NB4 (cell line): ENCODE measurements at regions not wholly inside any gene's neighbourhood (a gene's known extent, or its start where the extent isn't known, plus 50 kb on each side); places are given as distances from the start of the nearest gene placed in this dataset.

Experiments
- DNase-seq: peaks from one replicate; pipeline ENCODE4 v3.0.0; 2010; ENCODE audit warnings: low read depth
- H3K4me3 ChIP-seq: one replicate; pipeline ENCODE4 v1.5.1; 2011; ENCODE audit warnings: mild to moderate bottlenecking, low read depth, low read length, moderate library complexity
- CTCF ChIP-seq: IDR thresholded peaks from one replicate; pipeline ENCODE4 v1.5.1; 2012; ENCODE audit warnings: low read depth, low read length
- MYC ChIP-seq: IDR thresholded peaks from 2 replicates; pipeline ENCODE4 v1.6.1; 2011; ENCODE audit warnings: low read depth, low read length
- POLR2A ChIP-seq: IDR thresholded peaks from 2 replicates; pipeline ENCODE4 v1.6.1; 2011; ENCODE audit warnings: mild to moderate bottlenecking; ENCODE audit not compliant: insufficient read length; ENCODE audit errors: extremely low read depth
- TF ChIP-seq, protein P1 (sequence below): IDR thresholded peaks from 2 replicates; pipeline ENCODE4 v1.6.1; 2011; ENCODE audit warnings: low read depth, low read length

GRCh38 chr4:138053641-138054301, 188.4 kb downstream of the SLC7A11 start:
- TF ChIP-seq, protein P1, sequence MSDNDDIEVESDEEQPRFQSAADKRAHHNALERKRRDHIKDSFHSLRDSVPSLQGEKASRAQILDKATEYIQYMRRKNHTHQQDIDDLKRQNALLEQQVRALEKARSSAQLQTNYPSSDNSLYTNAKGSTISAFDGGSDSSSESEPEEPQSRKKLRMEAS = no peak
- TF ChIP-seq MYC (no peak), POLR2A (no peak), CTCF (no peak)
- no peak overlapping the region for H3K4me3 ChIP-seq
- DNase-seq = no peak

DNA sequence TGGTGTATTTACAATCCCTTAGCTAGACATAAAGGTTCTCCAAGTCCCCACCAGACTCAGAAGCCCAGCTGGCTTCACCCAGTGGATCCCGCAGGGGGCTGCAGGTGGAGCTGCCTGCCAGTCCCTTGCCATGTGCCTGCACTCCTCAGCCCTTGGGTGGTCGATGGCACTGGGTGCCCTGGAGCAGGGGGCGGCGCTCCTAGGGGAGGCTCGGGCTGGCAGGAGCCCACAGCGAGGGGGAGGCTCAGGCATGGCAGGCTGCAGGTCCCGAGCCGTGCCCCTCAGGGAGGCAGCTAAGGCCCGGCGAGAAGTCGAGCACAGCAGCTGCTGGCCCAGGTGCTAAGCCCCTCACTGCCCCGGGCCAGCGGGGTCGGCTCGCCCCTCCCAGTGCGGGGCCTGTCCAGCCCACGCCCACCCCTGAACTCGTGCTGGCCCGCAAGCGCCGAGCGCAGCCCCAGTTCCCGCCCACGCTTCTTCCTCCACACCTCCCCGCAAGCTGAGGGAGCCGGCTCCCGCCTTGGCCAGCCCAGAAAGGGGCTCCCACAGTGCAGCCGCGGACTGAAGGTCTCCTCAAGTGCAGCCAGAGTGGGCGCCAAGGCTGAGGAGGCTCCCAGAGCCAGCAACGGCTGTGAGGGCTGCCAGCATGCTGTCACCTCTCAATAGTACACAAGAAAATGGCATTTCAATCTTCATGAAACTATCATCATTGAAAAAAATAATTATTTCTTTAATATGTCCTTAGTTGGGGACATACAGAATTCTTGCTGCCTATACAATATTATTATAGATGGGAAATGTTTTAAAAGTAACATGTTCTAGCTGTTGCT, 189.1 kb downstream of the SLC7A11 start:
- TF ChIP-seq, protein P1 = no peak
- TF ChIP-seq POLR2A (no peak), CTCF (no peak), MYC (no peak)
- no peak for DNase-seq
- H3K4me3 ChIP-seq = no peak overlapping the region

DNA sequence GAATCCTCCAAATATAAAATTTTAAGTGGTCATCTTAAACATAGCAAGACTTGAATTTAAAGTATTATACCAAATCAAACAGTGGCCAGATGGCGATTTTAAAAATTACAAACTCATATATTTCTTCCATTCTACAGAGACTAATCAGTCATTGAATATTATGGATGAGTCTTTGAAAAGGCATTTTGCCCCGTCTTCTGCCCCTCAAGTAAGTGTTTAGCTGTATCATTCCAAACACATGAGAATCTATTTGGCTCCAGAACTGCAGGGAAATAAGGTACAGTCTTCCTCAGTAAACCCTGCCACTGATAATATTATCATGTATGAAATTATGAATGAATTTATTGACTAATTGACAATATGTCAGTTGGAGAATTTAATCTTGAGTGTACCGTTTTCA, 191.0 kb downstream of the SLC7A11 start:
- H3K4me3 ChIP-seq = no peak overlapping the region
- TF ChIP-seq, protein P1 = no peak
- TF ChIP-seq MYC (no peak), CTCF (no peak), POLR2A (no peak)
- DNase-seq = no peak

DNA sequence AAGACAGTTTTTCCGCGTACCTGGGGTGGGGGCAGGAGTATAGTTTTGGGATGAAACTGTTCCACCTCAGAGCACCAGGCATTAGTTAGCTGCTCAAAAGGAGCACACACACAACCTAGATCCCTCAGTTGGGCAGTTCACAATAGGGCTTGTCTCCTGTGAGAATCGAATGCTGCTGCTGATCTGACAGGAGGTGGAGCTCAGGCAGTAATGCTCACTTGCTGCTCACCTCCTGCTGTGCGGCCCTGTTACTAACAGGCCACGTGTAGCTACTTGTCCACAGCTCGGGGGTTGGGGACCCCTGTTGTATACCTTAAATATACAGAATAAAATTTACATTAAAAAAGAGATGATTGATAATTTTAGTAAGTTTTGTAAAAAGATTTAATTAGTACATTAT, 191.5 kb downstream of the SLC7A11 start:
- DNase-seq = no peak
- TF ChIP-seq MYC (no peak), POLR2A (no peak), CTCF (no peak)
- TF ChIP-seq, protein P1 = no peak

GRCh38 chr4:138049355-138049754, 192.8 kb downstream of the SLC7A11 start:
- H3K4me3 ChIP-seq = no peak overlapping the region
- TF ChIP-seq, protein P1 = no peak
- TF ChIP-seq MYC = no peak
- no peak for TF ChIP-seq POLR2A
- no peak for TF ChIP-seq CTCF
- DNase-seq = no peak

More for the DNA sequence above, 191.5 kb downstream of the SLC7A11 start:
- H3K4me3 ChIP-seq = no peak overlapping the region
